Memory B cell (primary cell): ENCODE measurements at regions not wholly inside any gene's neighbourhood (a gene's known extent, or its start where the extent isn't known, plus 50 kb on each side); places are given as distances from the start of the nearest gene placed in this dataset.

ENCODE experiments used
- ATAC-seq: fragments of 150-1000 bp; cut with Tn5 transposase; 2 replicates; pipeline ENCODE4 v1.10.0; 2021; ENCODE audit warnings: low read depth, mild to moderate bottlenecking, moderate library complexity
- DNase-seq, 2 donors: peaks; one replicate each; pipeline ENCODE4 v3.0.0; 2022; ENCODE audit warnings: low spot score in 2 of 2
- H3K27ac Mint-ChIP-seq: one replicate; pipeline ENCODE4 v1.8.0; 2022; ENCODE audit warnings: mild to moderate bottlenecking, moderate library complexity, mixed read lengths
- H3K27me3 Mint-ChIP-seq: one replicate; pipeline ENCODE4 v1.8.0; 2022; ENCODE audit warnings: mixed read lengths
- H3K36me3 Mint-ChIP-seq: one replicate; pipeline ENCODE4 v1.8.0; 2022; ENCODE audit warnings: mild to moderate bottlenecking, mixed read lengths
- H3K4me1 Mint-ChIP-seq: one replicate; pipeline ENCODE4 v1.8.0; 2022; ENCODE audit warnings: mixed read lengths
- H3K4me3 Mint-ChIP-seq: one replicate; pipeline ENCODE4 v1.8.0; 2022; ENCODE audit warnings: mild to moderate bottlenecking, moderate library complexity, mixed read lengths
- H3K9me3 Mint-ChIP-seq: one replicate; pipeline ENCODE4 v1.8.0; 2022; ENCODE audit warnings: mixed read lengths

DNA sequence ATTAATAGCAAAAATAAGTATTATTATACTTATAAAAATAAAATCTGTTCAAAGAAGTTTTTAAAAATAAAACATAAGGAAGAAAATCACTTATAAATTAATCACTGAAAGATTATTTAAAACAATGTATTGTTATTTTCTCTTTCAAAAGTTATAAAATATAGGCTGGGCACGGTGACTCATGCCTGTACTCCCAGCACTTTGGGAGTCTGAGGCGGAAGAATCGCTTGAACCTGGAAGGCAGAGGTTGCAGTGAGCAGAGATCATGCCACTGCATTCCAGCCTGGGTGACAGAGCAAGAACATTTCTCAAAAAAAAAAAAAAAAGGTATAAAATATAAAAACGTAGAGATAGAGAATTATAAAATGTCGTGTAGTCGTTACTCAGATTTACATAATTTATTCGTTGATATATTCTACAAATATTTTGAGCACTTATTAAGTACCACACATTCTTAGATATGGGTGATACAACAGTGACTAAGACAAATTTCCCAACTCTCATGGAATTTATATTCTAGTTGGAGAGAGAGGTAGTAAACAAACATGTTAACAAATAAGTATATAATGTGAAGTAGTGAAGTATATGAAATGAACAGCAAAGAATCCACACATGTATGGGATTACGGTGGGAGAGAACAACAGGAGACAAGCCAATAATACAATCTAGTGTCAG lies 1030.0 kb downstream of the SORCS1 start:
- H3K27ac Mint-ChIP-seq = no peak overlapping the region
- no peak for ATAC-seq
- no peaks in the 10 kb centered on the region for H3K27me3 Mint-ChIP-seq
- H3K36me3 Mint-ChIP-seq = no peaks in the 10 kb centered on the region
- H3K9me3 Mint-ChIP-seq = peaks cover 3% of the 10 kb centered on the region
- no peak overlapping the region for H3K4me3 Mint-ChIP-seq
- DNase-seq = no peak
- H3K4me1 Mint-ChIP-seq = no peaks in the 10 kb centered on the region

DNA sequence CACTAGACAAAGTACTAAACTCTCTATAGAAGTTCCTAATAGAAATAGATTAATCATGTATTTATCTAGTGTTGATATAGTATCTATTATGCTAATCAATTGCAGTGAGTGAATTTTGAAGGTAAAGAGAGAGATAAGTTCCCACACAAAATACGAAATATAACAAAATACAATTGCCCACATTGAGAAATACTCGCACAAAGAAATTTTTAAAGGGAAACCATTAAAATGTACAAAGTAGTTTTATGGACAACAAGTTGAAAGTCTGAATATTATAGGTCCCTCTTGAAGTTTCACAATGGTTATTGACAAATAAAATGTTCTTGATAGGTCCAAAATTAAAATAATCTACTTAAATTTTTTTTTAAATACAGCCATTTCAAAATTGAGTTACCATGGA lies 1031.1 kb downstream of the SORCS1 start:
- no peaks in the 10 kb centered on the region for H3K27me3 Mint-ChIP-seq
- no peak for ATAC-seq
- no peak for DNase-seq
- H3K9me3 Mint-ChIP-seq = peaks cover 8% of the 10 kb centered on the region
- no peaks in the 10 kb centered on the region for H3K4me1 Mint-ChIP-seq
- H3K36me3 Mint-ChIP-seq = no peaks in the 10 kb centered on the region
- no peak overlapping the region for H3K4me3 Mint-ChIP-seq
- H3K27ac Mint-ChIP-seq = no peak overlapping the region

DNA sequence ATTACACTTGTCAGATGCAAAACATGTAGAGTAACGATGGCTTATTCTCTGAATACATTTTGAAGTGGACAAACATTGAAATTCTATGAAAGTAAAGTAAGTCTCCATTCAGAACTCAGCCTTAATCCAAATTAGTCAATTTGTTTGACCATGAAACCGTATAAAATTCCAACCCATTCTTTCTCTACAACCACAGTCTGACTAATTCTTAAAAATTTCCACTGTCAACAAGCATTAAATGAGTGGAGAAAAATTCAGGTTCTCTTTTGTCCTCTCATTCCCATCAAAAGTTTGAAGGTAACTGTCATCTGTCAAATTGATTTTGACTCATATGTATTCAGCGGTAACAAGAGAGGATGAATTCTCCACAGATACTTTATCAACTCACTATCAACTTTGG lies 1031.5 kb downstream of the SORCS1 start:
- DNase-seq (no peak), ATAC-seq (no peak)
- Mint-ChIP-seq H3K27me3 (no peaks in the 10 kb centered on the region), H3K4me3 (no peak overlapping the region), H3K4me1 (no peaks in the 10 kb centered on the region), H3K27ac (no peak overlapping the region), H3K36me3 (no peaks in the 10 kb centered on the region), H3K9me3 (peaks cover 8% of the 10 kb centered on the region)

DNA sequence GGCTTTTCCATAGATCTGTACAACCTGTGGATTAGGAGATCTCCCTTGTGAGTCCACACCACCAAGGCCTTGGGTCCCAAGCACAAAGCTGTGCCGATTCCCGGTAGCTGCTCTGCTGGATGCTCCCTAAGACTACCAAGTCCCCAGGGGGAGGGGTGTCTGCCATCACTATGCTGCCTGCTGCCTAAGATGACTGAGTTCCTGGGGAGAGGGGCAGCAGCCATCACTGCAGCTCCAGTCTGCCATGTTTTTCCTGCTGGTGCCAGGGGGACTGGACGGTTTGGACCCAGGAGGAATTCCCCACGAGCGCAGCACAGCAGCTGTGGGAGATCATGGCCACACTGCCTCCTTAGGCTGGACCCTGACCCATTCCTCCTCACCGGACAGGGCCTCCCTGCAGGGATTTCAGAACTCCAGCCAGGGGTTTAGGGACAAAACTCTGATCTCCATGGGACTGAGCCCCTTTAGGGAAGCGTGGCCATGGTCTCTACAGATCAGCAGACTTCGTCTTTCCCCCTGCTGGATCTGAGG lies 1049.8 kb downstream of the SORCS1 start:
- peaks cover 14% of the 10 kb centered on the region for H3K9me3 Mint-ChIP-seq
- DNase-seq = no peak
- H3K4me3 Mint-ChIP-seq = no peak overlapping the region
- no peaks in the 10 kb centered on the region for H3K4me1 Mint-ChIP-seq
- ATAC-seq = no peak
- no peaks in the 10 kb centered on the region for H3K27me3 Mint-ChIP-seq
- H3K36me3 Mint-ChIP-seq = no peaks in the 10 kb centered on the region
- no peak overlapping the region for H3K27ac Mint-ChIP-seq

DNA sequence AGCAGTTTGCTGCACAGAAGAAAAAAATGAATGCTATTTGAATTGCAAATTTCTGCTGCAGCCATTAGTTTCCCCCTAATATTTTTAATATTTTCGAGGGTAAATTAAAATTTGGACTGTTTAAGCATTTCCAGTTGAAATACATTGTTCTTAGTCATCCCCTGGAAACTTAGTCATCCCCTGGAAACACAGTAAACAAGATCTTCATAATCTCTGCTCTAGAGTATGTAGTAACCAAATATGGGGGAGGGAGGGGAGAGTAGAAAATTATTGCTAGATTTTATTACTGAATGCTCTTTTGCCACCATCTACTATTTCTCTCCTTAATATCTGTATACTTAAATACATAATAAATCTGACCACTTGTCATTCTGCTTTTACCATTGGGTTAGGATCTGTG lies 1053.3 kb downstream of the SORCS1 start:
- no peak overlapping the region for H3K4me3 Mint-ChIP-seq
- no peaks in the 10 kb centered on the region for H3K4me1 Mint-ChIP-seq
- H3K36me3 Mint-ChIP-seq = no peaks in the 10 kb centered on the region
- H3K27me3 Mint-ChIP-seq = no peaks in the 10 kb centered on the region
- H3K27ac Mint-ChIP-seq = no peak overlapping the region
- H3K9me3 Mint-ChIP-seq = peaks cover 7% of the 10 kb centered on the region
- ATAC-seq = no peak
- DNase-seq = no peak

DNA sequence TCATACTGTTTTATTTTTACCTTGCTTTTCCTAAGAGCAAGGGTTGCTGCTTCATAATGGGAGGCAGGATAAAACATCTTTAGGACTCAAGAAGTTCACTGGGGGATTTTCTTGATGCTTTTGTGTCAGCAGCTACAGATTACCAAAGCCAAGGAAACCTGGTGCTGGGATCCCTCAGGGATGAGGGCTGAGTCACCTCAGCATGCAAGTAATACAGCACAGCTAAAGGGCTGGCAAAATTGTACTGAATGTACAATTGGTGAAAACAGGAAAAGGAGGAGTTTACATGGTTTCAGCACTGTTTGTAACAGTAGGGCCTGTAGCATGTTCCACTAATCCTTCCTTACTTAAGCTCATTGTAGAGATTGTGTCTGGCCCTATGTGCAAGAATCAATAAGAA lies 1056.8 kb downstream of the SORCS1 start:
- Mint-ChIP-seq H3K9me3 (no peaks in the 10 kb centered on the region), H3K27me3 (no peaks in the 10 kb centered on the region), H3K27ac (no peak overlapping the region), H3K4me1 (no peaks in the 10 kb centered on the region), H3K4me3 (no peak overlapping the region), H3K36me3 (no peaks in the 10 kb centered on the region)
- DNase-seq (no peak), ATAC-seq (no peak)

DNA sequence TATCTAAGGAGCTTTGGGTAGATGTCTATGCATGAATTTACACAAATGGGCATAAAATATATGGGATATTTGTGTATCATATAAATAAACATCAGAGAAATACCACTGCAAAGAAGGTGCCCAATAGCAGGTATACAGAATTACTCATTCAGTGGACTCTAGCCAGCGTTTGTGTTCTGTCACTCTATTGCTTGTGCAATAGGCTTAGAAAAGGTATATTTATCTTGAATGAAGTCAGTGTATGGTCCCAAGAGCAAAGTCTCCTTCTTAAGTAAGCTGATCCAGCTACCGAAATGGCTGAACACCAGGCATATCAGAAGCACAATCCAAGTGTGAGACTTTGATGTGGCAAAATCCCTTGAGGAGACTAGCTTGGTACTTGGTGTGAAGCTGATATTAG lies 1058.4 kb downstream of the SORCS1 start:
- Mint-ChIP-seq H3K4me1 (no peaks in the 10 kb centered on the region), H3K27me3 (no peaks in the 10 kb centered on the region), H3K27ac (no peak overlapping the region), H3K4me3 (no peak overlapping the region), H3K36me3 (no peaks in the 10 kb centered on the region), H3K9me3 (no peaks in the 10 kb centered on the region)
- ATAC-seq = no peak
- DNase-seq = no peak

DNA sequence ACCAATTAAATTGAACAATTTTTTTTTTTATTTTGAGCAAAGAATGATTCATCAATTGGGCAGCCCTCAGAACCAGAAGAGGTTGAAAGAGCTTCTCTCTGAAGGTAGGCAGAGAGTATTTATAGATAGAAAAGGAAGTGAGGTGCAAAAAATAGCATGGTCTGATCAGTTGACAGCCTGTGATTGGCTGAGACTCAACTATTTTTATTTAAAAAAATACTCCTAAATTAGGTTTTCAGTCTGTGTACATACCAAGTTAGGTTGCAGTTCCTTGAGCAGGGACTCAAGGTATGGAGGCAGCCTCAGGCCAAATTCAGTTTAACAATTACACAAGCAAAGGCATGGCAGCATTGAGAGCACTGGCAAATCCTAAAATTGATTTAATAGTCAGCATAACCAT lies 1074.7 kb downstream of the SORCS1 start:
- H3K27me3 Mint-ChIP-seq = no peaks in the 10 kb centered on the region
- ATAC-seq (no peak), DNase-seq (no peak)
- H3K4me1 Mint-ChIP-seq = no peaks in the 10 kb centered on the region
- H3K36me3 Mint-ChIP-seq = no peaks in the 10 kb centered on the region
- no peak overlapping the region for H3K27ac Mint-ChIP-seq
- no peaks in the 10 kb centered on the region for H3K9me3 Mint-ChIP-seq
- no peak overlapping the region for H3K4me3 Mint-ChIP-seq

DNA sequence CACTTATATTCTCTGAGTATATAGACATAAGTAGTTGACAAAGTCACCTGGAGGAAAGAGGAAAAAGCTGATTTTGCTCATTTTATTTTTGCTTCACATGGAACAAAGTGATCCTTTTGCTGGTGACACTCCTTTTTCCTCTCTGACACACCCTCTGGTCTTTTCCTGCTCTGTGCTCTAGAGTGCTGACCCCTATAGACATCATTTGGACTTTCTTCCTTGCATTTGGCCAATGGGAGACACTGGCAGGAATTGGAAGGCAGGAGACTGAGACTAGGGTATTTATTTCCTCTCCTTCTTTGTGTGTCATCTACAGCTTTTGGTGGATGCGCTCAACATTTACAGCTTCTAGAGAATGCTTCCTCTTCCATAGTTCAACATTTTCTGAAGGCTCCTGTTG lies 1078.1 kb downstream of the SORCS1 start:
- Mint-ChIP-seq H3K4me3 (no peak overlapping the region), H3K27ac (no peak overlapping the region), H3K9me3 (no peaks in the 10 kb centered on the region), H3K4me1 (no peaks in the 10 kb centered on the region), H3K27me3 (no peaks in the 10 kb centered on the region), H3K36me3 (no peaks in the 10 kb centered on the region)
- DNase-seq = no peak
- ATAC-seq = no peak

DNA sequence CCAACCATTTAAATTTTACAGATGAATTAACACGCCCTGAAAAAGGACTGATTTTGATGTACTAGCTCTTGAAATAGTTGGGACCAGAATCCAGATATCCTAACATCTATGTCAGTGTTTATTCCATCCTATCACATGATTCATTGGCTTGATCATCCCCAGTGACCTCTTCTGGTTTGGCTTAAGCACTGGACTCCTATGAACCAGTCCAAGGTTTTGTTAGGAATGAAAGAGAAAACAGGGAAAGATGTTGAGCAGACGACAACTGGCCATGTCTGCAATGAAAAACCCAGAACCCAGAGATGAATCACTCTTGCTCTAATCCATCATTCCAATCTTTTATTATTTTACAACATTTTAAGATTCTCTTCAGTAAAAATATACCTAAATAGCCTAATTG lies 1080.9 kb downstream of the SORCS1 start:
- Mint-ChIP-seq H3K27me3 (no peaks in the 10 kb centered on the region), H3K9me3 (no peaks in the 10 kb centered on the region), H3K4me3 (no peak overlapping the region), H3K27ac (no peak overlapping the region), H3K4me1 (no peaks in the 10 kb centered on the region), H3K36me3 (no peaks in the 10 kb centered on the region)
- DNase-seq (no peak), ATAC-seq (no peak)

DNA sequence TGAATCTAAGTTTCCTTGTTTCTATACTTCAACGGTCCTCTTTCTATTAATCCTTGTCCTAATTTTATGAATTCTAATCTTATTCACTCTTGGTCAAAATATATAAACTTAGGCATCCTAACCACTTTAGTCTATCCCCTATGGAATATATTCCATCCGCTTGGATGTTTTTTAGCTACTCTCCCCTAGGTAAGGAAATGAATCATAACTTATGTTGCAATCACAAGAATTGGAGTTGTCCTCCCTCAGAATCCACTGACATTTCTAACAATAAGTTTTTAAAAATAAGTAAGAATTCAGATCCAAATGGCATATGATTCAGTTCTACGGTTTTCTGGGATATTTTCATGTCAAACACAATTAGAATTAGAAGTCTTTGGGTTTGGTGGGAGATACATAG lies 1081.6 kb downstream of the SORCS1 start:
- Mint-ChIP-seq H3K27me3 (no peaks in the 10 kb centered on the region), H3K4me1 (no peaks in the 10 kb centered on the region), H3K9me3 (peaks cover 2% of the 10 kb centered on the region), H3K36me3 (no peaks in the 10 kb centered on the region), H3K4me3 (no peak overlapping the region), H3K27ac (no peak overlapping the region)
- no peak for DNase-seq
- ATAC-seq = no peak

DNA sequence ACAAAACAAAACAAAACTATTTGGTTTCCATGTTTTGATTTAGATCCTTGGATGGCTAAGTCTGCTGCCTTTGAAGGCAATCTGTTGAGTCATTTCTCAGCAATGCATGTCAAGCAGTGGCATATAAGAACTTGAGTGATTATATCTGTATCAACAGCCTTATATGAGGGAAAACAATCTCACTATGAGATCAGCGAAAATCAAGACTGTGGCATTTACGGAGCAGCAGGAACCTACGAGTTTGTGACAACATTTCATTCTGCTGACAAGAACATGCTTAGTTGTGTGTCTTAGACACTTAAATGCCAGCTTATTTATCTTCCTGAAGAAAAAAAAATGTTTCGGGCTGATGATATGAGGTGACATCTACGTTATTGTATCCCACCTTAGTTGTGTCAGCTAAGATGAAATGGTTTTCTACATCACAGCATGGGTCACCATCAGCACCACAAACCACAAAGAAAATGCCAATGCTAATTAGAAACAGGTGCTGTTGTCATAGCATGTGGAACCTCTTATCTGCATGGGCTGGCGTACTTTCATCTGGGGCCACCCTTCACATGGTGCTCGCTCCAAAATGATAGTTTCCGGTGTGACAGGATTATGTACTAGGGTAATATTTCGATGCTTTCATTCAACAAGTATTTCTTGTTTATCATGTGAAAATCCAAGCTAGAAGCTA lies 1085.5 kb downstream of the SORCS1 start:
- H3K27ac Mint-ChIP-seq = no peak overlapping the region
- H3K27me3 Mint-ChIP-seq = no peaks in the 10 kb centered on the region
- no peaks in the 10 kb centered on the region for H3K4me1 Mint-ChIP-seq
- DNase-seq (no peak), ATAC-seq (no peak)
- peaks cover 2% of the 10 kb centered on the region for H3K9me3 Mint-ChIP-seq
- H3K4me3 Mint-ChIP-seq = no peak overlapping the region
- no peaks in the 10 kb centered on the region for H3K36me3 Mint-ChIP-seq

DNA sequence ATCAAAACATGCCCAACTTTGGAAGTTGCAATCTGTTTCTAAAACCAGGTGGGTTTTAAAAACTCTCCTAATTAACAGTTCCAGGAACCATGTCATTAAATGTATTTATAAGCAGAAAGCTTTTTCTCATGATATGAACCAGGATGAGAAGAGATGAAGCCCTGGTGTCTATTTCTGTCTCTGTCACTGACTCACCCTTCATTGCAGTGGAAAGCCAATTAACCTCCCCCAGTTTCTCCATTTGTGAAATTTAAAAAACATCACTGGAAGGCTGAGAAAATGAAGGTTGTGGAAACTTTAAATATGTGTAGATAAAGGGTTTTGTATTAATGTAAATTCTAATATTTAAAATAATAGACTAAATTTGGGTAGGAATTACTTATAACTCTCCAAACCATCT lies 1088.0 kb downstream of the SORCS1 start:
- Mint-ChIP-seq H3K27me3 (no peaks in the 10 kb centered on the region), H3K4me1 (no peaks in the 10 kb centered on the region), H3K36me3 (no peaks in the 10 kb centered on the region), H3K9me3 (peaks cover 2% of the 10 kb centered on the region), H3K27ac (no peak overlapping the region), H3K4me3 (no peak overlapping the region)
- no peak for ATAC-seq
- no peak for DNase-seq

DNA sequence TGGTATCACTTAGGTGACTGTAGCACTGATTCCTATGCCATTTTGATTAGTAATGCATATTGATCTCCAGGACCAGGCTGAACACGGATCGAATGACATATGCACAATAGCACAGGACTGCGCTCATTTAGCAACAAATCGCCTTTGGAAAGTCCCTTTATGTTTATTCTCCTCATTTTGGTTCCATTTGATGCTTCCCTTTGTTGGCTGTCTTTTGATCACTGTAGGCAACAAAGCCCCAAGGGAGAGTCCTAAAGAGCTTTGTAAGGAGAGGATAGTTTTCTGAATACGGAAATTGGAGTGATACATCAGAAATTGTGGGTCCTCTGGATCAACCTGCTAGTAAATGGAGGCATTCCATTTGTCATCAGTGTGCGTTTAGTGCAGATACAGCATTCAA lies 1111.4 kb downstream of the SORCS1 start:
- Mint-ChIP-seq H3K9me3 (peaks cover 6% of the 10 kb centered on the region), H3K27ac (no peak overlapping the region), H3K4me1 (no peaks in the 10 kb centered on the region), H3K27me3 (no peaks in the 10 kb centered on the region), H3K36me3 (no peaks in the 10 kb centered on the region), H3K4me3 (no peak overlapping the region)
- DNase-seq (no peak), ATAC-seq (no peak)

DNA sequence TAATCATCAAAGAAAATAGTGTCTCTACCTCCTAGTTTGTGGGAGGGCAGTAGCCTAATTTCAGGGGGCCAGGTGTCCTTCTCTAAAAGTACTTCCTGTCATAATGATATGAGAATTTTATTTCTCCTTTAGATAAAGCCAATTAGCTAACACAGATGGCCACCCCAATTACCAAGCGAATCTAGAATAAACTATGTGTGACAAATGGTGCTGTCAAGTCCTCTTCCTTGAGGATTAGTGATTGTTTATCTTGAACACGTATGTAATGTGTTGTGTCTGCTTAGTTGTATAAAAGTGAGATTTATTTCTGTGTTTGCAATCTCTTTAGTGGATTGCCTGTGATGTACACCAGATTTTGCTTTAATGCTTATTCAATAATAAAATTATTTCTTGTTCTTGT lies 1120.0 kb downstream of the SORCS1 start:
- Mint-ChIP-seq H3K9me3 (peaks cover 2% of the 10 kb centered on the region), H3K4me1 (no peaks in the 10 kb centered on the region), H3K27ac (no peak overlapping the region), H3K36me3 (no peaks in the 10 kb centered on the region), H3K4me3 (no peak overlapping the region), H3K27me3 (no peaks in the 10 kb centered on the region)
- ATAC-seq (no peak), DNase-seq (no peak)
